ENCODE measurements at regions not wholly inside any gene's neighbourhood (a gene's known extent, or its start where the extent isn't known, plus 50 kb on each side); places are given as distances from the start of the nearest gene placed in this dataset.

DNA sequence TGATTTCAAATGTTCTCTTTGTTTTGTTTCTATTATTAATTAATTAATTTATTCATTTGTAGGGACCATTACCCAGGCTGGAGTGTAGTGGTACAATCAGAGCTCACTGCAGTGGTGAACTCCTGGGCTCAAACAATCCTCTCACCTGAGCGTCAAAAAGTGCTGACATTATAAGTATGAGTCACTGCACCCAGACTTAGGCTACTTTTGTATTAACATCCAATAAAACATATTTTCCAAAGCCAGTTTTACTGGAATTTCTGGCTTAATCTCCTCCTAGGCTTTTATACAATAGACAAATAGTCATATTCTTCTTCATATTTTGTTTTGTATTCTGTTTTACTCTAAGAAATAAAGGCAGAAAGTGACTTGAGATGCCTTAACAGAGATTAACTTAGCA is 749.6 kb downstream of the SLC16A7 start:
- no peak for DNase-seq

GRCh38 chr12:60349232-60349978 is 753.6 kb downstream of the SLC16A7 start:
- DNase-seq, result no peak

GRCh38 chr12:60387356-60387755 is 791.5 kb downstream of the SLC16A7 start:
- DNase-seq, result no peak

DNA sequence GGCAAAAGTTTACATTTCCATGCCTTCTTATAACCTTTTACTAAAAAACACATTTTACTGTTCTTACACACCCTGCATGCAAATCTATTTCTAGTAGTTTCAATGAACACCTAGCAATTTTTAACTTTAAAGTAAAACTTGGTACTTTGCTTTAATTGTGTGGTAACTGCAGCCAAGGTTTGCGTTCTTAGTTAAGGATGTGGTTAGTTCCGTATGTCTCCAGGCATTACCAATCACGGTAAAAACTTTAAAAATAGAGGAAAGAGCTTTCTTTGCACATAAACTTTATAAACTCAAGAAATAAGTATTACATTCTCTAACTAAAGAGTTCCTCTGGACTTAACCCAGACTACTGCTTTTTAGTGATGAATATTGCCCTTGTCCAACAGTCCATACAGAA is 795.2 kb downstream of the SLC16A7 start:
- DNase-seq, result no peak

DNA sequence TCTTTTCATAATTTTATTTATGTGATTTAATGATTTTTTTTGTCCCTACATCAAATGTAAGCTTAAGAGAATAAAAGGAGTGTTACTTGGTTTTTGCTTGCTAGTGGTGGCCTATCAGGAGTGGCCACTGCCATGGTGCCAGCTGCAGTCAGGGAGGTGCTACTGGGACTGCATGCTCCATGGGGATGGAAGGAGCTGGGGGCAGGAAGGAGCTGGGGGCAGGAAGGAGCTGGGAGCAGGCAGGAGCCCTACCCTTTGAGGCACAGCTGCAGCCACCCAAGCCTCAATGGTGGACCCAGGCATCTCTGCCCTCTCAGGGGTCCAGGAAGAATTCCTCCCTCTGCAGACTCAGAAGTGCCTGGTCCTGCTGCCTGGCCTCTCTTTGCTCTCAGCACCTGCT is 796.0 kb downstream of the SLC16A7 start:
- DNase-seq, result no peak

DNA sequence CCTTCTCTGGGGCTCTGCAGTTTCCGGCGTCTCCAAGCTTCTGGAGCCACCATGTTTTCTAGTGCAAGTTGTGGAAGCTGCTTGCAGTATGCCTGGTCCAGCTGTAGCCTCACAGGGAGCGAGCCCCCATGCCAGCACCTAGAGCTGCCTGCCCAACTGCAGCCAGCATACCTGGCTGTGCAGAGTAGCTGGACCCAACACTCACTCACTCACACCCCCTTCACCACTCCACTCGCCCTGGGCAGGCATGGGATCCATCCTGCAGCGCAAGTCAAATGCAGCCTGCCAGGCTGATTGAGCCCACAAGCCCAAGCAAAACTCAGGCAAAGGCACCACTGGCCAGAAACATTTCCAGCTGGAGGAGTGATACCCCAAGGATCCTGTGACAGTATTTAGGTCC is 797.3 kb downstream of the SLC16A7 start:
- DNase-seq, result no peak

DNA sequence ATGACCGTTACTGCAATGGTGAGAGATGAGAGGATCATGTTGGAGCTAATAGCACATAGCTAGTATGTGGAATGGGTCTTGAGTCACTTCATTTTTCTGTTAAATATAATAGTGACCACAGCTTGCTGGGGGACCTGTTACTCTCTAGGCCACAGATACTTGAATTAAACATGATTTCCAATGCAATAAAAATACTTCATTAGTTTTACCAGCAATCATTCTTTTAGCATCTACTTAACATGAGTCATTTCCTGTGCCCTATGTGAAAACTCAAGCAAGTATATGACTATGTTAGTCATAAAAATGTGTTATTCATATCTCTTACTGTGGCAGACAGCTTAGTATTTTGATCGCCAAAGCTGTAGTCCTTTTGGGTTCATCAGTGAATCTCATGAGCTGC is 798.8 kb downstream of the SLC16A7 start:
- no peak for DNase-seq

DNA sequence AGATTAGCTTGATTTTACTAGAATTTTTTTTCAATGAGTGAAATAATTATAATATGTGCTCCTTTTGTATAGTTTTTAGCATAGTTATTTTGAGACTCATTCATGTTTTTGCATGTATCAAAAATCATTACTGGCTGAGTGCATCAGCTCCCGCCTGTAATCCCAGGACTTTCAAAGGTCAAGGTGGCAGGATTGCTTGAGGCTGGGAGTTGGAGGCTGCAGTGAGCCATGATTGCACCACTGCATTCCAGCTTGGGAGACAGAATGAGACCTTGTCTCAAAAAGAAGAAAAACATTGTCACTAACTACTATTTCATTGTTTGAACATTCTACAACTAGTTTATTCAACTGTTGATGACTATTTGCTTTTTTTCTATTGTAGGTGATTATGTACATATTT is 802.7 kb downstream of the SLC16A7 start:
- no peak for DNase-seq

GRCh38 chr12:60399064-60399463 is 803.2 kb downstream of the SLC16A7 start:
- no peak for DNase-seq

DNA sequence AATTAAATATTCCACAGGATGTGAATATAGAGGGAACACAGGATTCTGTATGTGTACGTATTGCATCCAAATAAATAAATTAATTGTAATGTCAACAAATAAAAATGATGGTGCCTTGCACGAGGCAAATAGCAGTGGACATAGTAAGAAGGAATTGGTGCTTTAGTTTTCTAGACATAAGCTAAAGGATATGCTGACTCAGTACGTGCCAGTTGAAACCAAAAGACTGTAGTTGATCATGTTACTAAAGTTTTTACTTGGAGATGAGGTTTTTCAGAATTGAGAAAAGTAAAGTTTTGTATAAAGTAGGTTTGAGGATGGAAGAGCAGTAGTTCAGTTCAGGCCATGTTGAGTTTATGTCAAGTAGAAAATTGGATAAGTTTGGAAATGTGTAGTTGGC is 807.2 kb downstream of the SLC16A7 start:
- DNase-seq, result no peak

GRCh38 chr12:60415351-60415750 is 819.5 kb downstream of the SLC16A7 start:
- no peak for DNase-seq

DNA sequence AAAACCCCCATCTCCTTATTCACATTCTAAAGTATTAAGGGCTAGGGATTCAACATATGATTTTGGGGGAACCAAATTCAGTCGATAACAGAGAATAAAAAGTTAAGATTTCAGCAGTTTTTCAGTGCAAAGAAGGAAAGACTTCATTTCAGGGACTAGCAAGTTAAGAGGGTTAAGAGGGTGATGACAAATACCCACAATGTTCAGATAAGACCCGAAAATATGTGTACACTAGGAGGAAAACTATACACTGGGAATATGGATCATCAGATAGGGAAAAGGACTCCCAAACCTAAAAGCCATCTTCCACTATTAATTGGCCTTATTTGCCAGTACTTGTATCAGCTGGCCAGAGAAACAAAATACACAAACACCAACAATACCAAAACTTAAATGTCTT is 824.2 kb downstream of the SLC16A7 start:
- no peak for DNase-seq

DNA sequence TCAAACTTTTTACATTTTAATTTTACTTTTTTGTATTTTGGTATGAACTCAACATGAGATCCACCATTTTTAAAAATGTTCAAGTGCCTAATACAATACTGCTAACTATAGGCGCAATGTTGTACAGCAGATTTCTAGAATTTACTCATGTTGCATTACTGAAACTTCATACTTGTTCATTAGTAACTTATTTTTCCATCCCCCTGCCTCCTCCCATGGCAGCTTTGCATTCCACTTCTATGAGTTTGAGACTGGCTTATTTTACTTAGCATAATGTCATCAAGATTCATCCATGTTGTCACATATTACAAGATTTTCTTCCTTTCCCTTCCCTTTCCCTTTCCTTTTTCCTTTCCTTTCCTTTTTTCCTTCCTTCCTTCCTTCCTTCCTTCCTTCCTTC is 825.9 kb downstream of the SLC16A7 start:
- DNase-seq, result no peak

GRCh38 chr12:60437297-60437696 is 841.5 kb downstream of the SLC16A7 start:
- DNase-seq, result no peak

DNA sequence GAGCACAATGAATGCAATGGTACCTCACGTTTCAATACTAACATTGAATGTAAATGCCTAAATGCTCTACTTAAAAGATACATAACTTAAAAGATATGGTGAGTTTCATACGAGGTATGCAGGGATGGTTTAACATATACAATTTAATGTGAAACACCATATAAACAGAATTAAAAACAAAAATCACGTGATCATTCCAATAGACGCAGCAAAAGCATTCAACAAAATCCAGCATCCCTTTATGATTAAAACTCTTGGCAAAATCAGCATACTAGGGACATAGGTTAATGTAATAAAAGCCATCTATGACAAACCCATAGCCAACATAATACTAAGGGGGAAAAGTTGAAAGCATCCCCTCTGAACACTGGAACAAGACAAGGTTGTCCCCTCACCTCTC is 845.7 kb downstream of the SLC16A7 start:
- DNase-seq, result no peak

GRCh38 chr12:60451457-60451856 is 855.6 kb downstream of the SLC16A7 start:
- no peak for DNase-seq

- no peak for DNase-seq
Observed at GRCh38 chr12:60465060-60465459, 869.2 kb downstream of the SLC16A7 start.

DNA sequence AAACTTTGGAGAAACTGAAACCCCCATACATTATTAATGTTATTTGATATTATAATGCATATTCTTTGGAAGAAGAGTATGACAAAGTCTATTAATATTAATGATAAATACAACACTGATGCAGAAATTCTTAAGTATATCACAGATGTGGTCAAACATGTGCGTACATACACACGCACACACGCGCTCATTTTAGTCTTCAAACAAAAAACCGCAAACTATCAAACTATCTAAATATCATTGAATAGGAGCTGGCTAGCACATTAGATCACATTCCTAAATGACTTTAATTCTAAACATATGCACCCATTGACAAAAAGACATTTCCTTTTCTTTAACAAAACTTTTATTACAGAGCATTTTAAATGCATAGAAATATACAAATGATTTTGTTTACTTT is 872.7 kb downstream of the SLC16A7 start:
- DNase-seq, result no peak

GRCh38 chr12:60475825-60476224 is 880.0 kb downstream of the SLC16A7 start:
- no peak for DNase-seq

DNA sequence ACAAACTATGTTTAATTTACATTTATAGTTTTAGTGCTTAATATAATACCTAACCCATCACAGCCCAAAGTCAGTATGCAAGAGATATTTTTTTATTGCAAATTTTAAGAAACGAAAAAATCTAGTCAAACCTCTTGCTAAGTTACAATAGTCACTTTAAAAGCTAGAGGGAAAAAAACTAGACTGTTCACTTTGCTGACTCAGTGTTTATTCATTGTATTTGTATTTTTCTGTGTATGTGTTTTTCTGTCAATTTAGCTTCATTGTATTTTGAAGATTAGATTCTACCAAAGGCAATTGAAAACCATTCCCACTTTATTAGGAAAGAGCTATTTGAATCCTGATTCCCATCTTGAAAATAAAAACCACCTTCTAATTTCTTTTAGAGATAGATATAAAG is 891.5 kb downstream of the SLC16A7 start:
- DNase-seq, result no peak

GRCh38 chr12:60489071-60489470 is 893.2 kb downstream of the SLC16A7 start:
- no peak for DNase-seq

DNA sequence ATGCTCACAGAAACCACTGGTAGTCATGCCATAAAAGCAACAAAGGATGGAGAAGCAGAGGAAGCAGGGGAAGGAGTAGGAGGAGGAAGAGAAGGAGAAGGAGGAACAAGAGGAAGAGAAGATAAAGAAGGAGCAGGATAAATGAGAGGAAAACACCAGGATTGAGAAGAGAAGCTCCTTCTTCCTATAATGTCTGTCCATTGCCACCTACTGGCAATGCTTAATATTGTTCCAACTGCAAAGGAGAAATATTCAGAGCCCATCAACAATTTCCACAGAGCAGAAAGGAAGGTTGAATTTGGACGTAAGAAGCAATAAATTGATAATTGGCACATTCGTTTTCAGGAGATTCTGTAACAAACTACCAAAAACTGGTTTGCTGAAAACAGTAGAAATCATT is 898.4 kb downstream of the SLC16A7 start:
- DNase-seq, result no peak

GRCh38 chr12:60498656-60499055 is 902.8 kb downstream of the SLC16A7 start:
- no peak for DNase-seq

DNA sequence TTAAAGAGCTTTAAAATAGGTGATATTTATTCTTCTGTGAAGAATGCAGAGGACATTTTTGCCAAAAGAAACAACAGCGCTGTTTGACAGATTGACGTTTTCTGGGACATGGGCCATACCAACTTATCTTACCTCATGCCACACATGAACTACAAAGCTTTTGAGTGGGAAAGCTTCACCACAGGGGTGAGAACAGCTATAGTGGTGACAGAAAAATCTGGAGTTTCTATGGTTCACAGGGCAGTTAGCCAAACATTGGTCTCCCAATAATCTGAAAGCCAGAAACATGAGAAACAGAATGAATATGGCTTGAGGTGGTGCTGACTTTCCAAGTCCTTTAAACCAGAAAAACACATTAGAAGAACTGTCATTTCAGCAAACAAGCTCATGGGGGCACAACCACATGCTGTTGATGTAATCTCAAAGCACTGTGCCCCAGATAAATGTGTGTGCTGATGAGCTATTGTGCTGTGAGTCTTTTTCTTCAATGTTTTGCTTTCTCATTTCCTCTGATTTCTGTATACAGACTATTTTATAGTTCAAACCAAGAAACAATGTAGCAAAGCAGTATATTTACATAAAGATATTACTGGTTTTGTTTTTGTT is 905.4 kb downstream of the SLC16A7 start:
- DNase-seq, result no peak

Data from skin of body (tissue), 1 donor.